GM19328 (cell line): ENCODE measurements at regions not wholly inside any gene's neighbourhood (a gene's known extent, or its start where the extent isn't known, plus 50 kb on each side); places are given as distances from the start of the nearest gene placed in this dataset.

ENCODE experiments used
- ATAC-seq: cut with Tn5 transposase; IDR thresholded peaks from one replicate; pipeline ENCODE4 v1.9.1; 2021; ENCODE audit warnings: mild to moderate bottlenecking, moderate library complexity; ENCODE audit not compliant: unreplicated experiment

- ATAC-seq, result no peak
Measured at GRCh38 chr7:89908736-89909135, 245.5 kb upstream of the STEAP1 start.

- ATAC-seq, result no peak
Measured at GRCh38 chr7:89914711-89915110, 239.6 kb upstream of the STEAP1 start.

- ATAC-seq, result no peak
Measured at GRCh38 chr7:89926194-89926593, 228.1 kb upstream of the STEAP1 start.

GRCh38 chr7:89926701-89927100 is 227.6 kb upstream of the STEAP1 start:
- no peak for ATAC-seq

GRCh38 chr7:89927762-89928161 is 226.5 kb upstream of the STEAP1 start:
- ATAC-seq, result no peak

GRCh38 chr7:89928451-89928850 is 225.8 kb upstream of the STEAP1 start:
- no peak for ATAC-seq

GRCh38 chr7:89934101-89934500 is 220.2 kb upstream of the STEAP1 start:
- ATAC-seq, result no peak

- no peak for ATAC-seq
Measured at GRCh38 chr7:89943525-89944050, 210.7 kb upstream of the STEAP1 start.

- ATAC-seq, result no peak
Measured at GRCh38 chr7:89958525-89959068, 195.7 kb upstream of the STEAP1 start.

GRCh38 chr7:89966067-89966664 is 188.1 kb upstream of the STEAP1 start:
- ATAC-seq, result no peak

- ATAC-seq, result no peak
Measured at GRCh38 chr7:89975577-89975976, 178.7 kb upstream of the STEAP1 start.

GRCh38 chr7:89987665-89988064 is 166.6 kb upstream of the STEAP1 start:
- no peak for ATAC-seq

GRCh38 chr7:89988074-89988473 is 166.2 kb upstream of the STEAP1 start:
- no peak for ATAC-seq

- ATAC-seq, result no peak
Measured at GRCh38 chr7:89989454-89989853, 164.8 kb upstream of the STEAP1 start.

GRCh38 chr7:89994483-89994882 is 159.8 kb upstream of the STEAP1 start:
- no peak for ATAC-seq

- ATAC-seq, result no peak
Measured at GRCh38 chr7:89998554-89998953, 155.7 kb upstream of the STEAP1 start.

GRCh38 chr7:90005836-90006235 is 148.4 kb upstream of the STEAP1 start:
- ATAC-seq, result no peak

GRCh38 chr7:90007001-90007654 is 147.1 kb upstream of the STEAP1 start:
- no peak for ATAC-seq

- ATAC-seq, result no peak
Measured at GRCh38 chr7:90007831-90008230, 146.4 kb upstream of the STEAP1 start.

- ATAC-seq, result no peak
Measured at GRCh38 chr7:90022213-90022612, 132.1 kb upstream of the STEAP1 start.

GRCh38 chr7:90025771-90026170 is 128.5 kb upstream of the STEAP1 start:
- no peak for ATAC-seq

- ATAC-seq, result no peak
Measured at GRCh38 chr7:90033850-90034249, 120.4 kb upstream of the STEAP1 start.
